ENCODE measurements at regions not wholly inside any gene's neighbourhood (a gene's known extent, or its start where the extent isn't known, plus 50 kb on each side); places are given as distances from the start of the nearest gene placed in this dataset.

GRCh38 chr6:119517428-119517827 lies 167.9 kb upstream of the MAN1A1 start:
- no peak for TF ChIP-seq CTCF (IDR thresholded peaks at IDR 0.05; ENCODE audit: low read depth, low read length, missing control alignments)
- H3K4me3 ChIP-seq (ENCODE audit: low read depth, low read length) = no peak overlapping the region
- DNase-seq (ENCODE audit: low read depth) = no peak

- no peak for DNase-seq (ENCODE audit: low read depth)
- no peak overlapping the region for H3K4me3 ChIP-seq (ENCODE audit: low read depth, low read length)
- TF ChIP-seq CTCF (IDR thresholded peaks at IDR 0.05; ENCODE audit: low read depth, low read length, missing control alignments) = no peak
Measured at GRCh38 chr6:119514345-119514744, 164.8 kb upstream of the MAN1A1 start.

- H3K4me3 ChIP-seq (ENCODE audit: low read depth, low read length) = no peak overlapping the region
- no peak for DNase-seq (ENCODE audit: low read depth)
- TF ChIP-seq CTCF (IDR thresholded peaks at IDR 0.05; ENCODE audit: low read depth, low read length, missing control alignments) = no peak
Measured at GRCh38 chr6:119511024-119511423, 161.5 kb upstream of the MAN1A1 start.

- DNase-seq (ENCODE audit: low read depth) = no peak
- TF ChIP-seq CTCF (IDR thresholded peaks at IDR 0.05; ENCODE audit: low read depth, low read length, missing control alignments) = no peak
- H3K4me3 ChIP-seq (ENCODE audit: low read depth, low read length) = no peak overlapping the region
Measured at GRCh38 chr6:119510246-119510645, 160.7 kb upstream of the MAN1A1 start.

- DNase-seq (ENCODE audit: low read depth) = no peak
- TF ChIP-seq CTCF (IDR thresholded peaks at IDR 0.05; ENCODE audit: low read depth, low read length, missing control alignments) = no peak
- no peak overlapping the region for H3K4me3 ChIP-seq (ENCODE audit: low read depth, low read length)
Measured at GRCh38 chr6:119506631-119507174, 157.1 kb upstream of the MAN1A1 start.

GRCh38 chr6:119501798-119502483 lies 152.4 kb upstream of the MAN1A1 start:
- DNase-seq (ENCODE audit: low read depth) = peak; percentile 4
- no peak for TF ChIP-seq CTCF (IDR thresholded peaks at IDR 0.05; ENCODE audit: low read depth, low read length, missing control alignments)
- H3K4me3 ChIP-seq (ENCODE audit: low read depth, low read length) = no peak overlapping the region

- DNase-seq (ENCODE audit: low read depth) = no peak
- H3K4me3 ChIP-seq (ENCODE audit: low read depth, low read length) = no peak overlapping the region
- TF ChIP-seq CTCF (IDR thresholded peaks at IDR 0.05; ENCODE audit: low read depth, low read length, missing control alignments) = no peak
Measured at GRCh38 chr6:119499797-119500196, 150.2 kb upstream of the MAN1A1 start.
